HG02973 (cell line): ENCODE measurements at regions not wholly inside any gene's neighbourhood (a gene's known extent, or its start where the extent isn't known, plus 50 kb on each side); places are given as distances from the start of the nearest gene placed in this dataset.

Source experiments
- ATAC-seq: cut with Tn5 transposase; IDR thresholded peaks from one replicate; pipeline ENCODE4 v1.9.1; 2021; ENCODE audit warnings: moderate library complexity; ENCODE audit not compliant: unreplicated experiment

- no peak for ATAC-seq
Observed at GRCh38 chr20:56828402-56828801, 199.3 kb downstream of the TFAP2C start.

GRCh38 chr20:56829788-56830385 is 200.8 kb downstream of the TFAP2C start:
- ATAC-seq, result no peak

- ATAC-seq, result no peak
Observed at GRCh38 chr20:56831795-56832194, 202.7 kb downstream of the TFAP2C start.

- no peak for ATAC-seq
Observed at GRCh38 chr20:56833427-56833826, 204.3 kb downstream of the TFAP2C start.

- ATAC-seq, result no peak
Observed at GRCh38 chr20:56835829-56836550, 206.9 kb downstream of the TFAP2C start.

GRCh38 chr20:56839222-56839621 is 210.1 kb downstream of the TFAP2C start:
- no peak for ATAC-seq

- no peak for ATAC-seq
Observed at GRCh38 chr20:56839786-56840185, 210.7 kb downstream of the TFAP2C start.

- no peak for ATAC-seq
Observed at GRCh38 chr20:56840716-56841261, 211.7 kb downstream of the TFAP2C start.

GRCh38 chr20:56841346-56841908 is 212.3 kb downstream of the TFAP2C start:
- no peak for ATAC-seq

- no peak for ATAC-seq
Observed at GRCh38 chr20:56842056-56842455, 212.9 kb downstream of the TFAP2C start.

- ATAC-seq, result no peak
Observed at GRCh38 chr20:56843386-56843785, 214.3 kb downstream of the TFAP2C start.

GRCh38 chr20:56843817-56844216 is 214.7 kb downstream of the TFAP2C start:
- no peak for ATAC-seq

GRCh38 chr20:56845546-56846086 is 216.5 kb downstream of the TFAP2C start:
- ATAC-seq, result no peak

GRCh38 chr20:56848561-56848960 is 219.5 kb downstream of the TFAP2C start:
- ATAC-seq, result no peak

- no peak for ATAC-seq
Observed at GRCh38 chr20:56851552-56851951, 222.4 kb downstream of the TFAP2C start.

- no peak for ATAC-seq
Observed at GRCh38 chr20:56855708-56856107, 226.6 kb downstream of the TFAP2C start.

GRCh38 chr20:56857950-56858349 is 228.8 kb downstream of the TFAP2C start:
- no peak for ATAC-seq

GRCh38 chr20:56859039-56859800 is 230.1 kb downstream of the TFAP2C start:
- ATAC-seq, result no peak

- ATAC-seq, result no peak
Observed at GRCh38 chr20:56859801-56860261, 230.7 kb downstream of the TFAP2C start.

- ATAC-seq, result no peak
Observed at GRCh38 chr20:56860413-56860812, 231.3 kb downstream of the TFAP2C start.

- no peak for ATAC-seq
Observed at GRCh38 chr20:56861590-56861989, 232.5 kb downstream of the TFAP2C start.
